ENCODE measurements at regions not wholly inside any gene's neighbourhood (a gene's known extent, or its start where the extent isn't known, plus 50 kb on each side); places are given as distances from the start of the nearest gene placed in this dataset.

DNA sequence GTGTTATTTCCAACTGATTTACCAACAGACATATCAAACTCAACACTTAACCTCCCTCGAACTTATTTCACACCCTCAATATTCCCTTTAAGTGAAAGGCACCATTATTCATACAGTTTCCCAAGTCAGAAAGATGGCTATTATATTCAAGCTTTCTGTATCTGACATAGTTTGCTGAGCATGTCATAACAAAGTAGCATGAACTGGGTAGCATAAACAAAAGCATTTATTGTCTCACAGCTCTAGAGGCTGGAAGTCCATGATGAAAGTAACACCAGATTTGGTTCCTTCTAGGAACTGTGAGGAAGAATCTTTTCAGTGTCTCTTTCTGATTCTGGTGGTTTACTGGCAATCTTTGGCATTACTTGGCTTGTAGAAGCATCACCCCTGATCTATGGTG, 1388.6 kb downstream of the TECRL start:
- DNase-seq, result no peak

GRCh38 chr4:63017300-63017699, 1392.0 kb downstream of the TECRL start:
- DNase-seq, result no peak

- no peak for DNase-seq
Observed at GRCh38 chr4:62970846-62971245, 1438.4 kb downstream of the TECRL start.

DNA sequence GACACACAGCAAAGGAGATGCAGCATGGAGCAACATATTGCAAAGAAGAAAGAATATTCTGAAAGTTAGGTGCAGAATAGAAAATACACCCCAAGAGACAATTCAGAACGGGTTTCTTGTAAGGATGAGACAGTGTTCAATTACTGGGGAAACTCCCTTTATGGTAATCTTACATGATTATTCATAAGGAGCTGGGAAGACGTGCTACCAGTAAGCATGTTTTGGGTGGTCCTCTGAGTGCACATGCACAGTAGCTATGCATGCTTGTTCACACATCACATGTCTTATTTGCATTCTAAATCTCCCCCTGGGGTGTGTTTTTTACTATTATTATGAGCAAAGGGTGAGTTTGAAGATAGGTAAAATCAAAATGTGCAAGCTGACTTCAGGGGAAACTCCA, 1448.8 kb downstream of the TECRL start:
- DNase-seq, result no peak

GRCh38 chr4:62953752-62954151, 1455.5 kb downstream of the TECRL start:
- no peak for DNase-seq

GRCh38 chr4:62952366-62952765, 1456.9 kb downstream of the TECRL start:
- no peak for DNase-seq

- DNase-seq, result no peak
Observed at GRCh38 chr4:62948108-62948507, 1461.1 kb downstream of the TECRL start.

GRCh38 chr4:62940229-62940628, 1469.0 kb downstream of the TECRL start:
- no peak for DNase-seq

DNA sequence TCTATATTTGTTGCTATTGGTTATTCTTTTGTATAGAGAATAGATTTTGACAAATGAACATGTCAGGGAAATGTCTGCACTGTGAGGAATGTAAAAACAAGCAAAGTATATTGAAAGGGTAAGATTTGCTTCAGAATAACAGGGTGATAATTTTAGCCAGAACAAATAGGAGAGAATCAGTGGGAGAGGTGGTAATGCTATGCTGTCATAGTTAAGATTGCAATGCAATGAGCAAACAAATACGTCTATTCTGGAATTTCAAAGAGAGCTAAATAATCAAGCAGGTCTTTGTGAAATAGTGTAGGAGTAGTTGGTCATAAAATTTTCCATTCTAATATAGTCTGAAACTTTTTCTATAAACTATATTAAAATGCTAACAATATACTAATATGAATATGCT, 1478.4 kb downstream of the TECRL start:
- no peak for DNase-seq

DNA sequence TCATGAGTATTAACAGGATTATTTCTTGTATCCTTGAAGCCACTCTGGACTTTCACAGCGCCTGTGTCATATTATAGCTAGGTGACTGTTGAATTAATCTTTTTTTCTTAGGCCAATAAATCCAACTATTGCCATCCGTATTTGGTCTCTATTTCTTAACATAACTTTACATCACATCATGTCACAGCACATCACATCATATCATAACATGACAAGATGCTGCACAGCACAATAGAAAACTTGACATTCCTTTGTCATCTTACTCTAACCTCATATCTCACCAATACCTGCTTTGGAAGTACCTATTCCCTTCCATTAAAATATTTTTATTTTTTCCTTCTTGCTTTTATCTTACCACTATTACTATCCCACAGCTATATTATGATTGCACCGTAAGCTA, 1480.8 kb downstream of the TECRL start:
- no peak for DNase-seq

- DNase-seq, result no peak
Observed at GRCh38 chr4:62927574-62927973, 1481.7 kb downstream of the TECRL start.

DNA sequence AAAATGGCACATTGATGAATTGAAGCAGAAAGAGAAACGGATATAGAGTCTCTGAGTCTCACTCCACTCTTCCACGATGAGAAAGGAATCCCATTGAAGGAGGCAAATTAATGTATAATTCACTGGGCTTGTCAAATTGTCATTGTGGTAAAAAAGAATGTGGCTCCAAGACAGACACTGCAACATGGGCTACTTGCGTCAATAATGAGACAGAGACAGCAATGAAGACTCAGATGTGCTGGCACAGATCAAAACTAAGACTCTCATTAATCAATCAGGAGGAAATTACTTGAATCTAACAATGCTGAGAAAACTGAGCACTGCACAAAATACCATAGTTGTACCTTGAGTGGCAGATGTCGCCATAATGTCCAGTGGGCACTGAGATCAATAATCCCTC, 1485.5 kb downstream of the TECRL start:
- no peak for DNase-seq

GRCh38 chr4:62917649-62918048, 1491.6 kb downstream of the TECRL start:
- DNase-seq, result no peak

GRCh38 chr4:62914758-62915157, 1494.5 kb downstream of the TECRL start:
- no peak for DNase-seq

DNA sequence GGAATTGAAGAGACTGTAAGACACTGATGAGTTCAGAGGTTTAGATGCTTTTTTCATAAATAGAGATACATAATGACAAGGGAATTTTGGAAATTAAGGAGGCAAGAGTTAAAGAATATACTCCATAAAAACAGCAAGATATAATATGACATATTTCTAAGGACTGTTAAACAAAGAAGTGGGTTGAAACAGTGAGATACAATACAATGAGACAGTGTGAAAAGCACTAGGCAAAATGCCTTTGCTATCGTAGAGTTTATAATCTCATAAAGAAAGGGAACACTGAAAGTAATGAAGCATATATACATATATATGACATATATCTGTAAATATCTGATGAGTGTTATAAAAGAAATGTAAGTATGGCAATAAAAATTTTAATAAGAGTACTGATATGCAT, 1496.2 kb downstream of the TECRL start:
- no peak for DNase-seq

GRCh38 chr4:62912531-62912930, 1496.7 kb downstream of the TECRL start:
- no peak for DNase-seq

- no peak for DNase-seq
Observed at GRCh38 chr4:62909238-62909637, 1500.0 kb downstream of the TECRL start.

GRCh38 chr4:62901101-62901500, 1508.1 kb downstream of the TECRL start:
- no peak for DNase-seq

DNA sequence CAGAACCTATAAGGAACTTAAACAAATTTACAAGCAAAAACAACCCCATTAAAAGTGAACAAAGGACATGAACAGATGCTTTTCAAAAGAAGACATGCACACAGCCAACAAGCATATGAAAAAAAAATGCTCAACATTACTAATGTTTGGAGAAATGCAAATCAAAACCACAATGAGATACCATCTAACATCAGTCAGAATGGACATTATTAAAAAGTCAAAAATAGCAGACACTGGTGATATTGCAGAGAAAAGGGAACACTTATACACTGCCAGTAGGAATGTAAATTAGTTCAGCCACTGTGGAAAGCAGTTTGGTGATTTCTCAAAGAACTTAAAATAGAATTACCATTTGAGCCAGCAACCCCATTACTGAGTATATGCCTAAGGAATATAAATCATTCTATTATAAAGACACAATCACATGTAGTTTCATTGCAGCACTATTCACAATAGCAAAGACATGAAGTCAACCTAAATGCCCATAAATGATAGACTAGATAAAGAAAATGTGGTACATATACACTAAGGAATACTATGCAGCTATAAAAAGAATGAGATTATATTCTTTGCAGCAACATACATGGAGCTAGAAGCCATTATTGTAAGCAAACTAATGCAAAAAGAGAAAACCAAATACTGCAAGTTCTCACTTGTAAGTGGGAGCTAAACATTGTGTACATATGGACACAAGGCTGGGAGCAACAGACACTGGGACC, 1509.4 kb downstream of the TECRL start:
- DNase-seq, result no peak

DNA sequence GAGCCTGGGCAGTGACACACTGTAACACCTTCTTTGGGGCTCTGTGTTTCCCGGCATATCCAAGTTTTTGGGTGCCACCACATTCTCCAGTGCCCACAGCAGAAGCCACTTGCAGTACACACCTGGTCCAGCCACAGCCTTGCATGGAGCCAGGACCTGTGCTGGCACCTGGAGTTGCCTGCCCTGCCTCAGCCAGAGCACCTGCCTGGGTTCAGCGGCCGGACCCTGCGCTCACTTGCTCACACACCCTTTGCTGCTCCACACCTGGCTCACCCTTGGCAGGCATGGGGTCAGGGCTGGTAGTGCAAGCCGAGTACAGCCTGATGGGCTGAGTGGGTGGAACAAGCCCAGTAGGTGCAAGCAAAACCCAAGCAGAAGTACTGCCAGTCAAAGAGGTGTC, 1511.1 kb downstream of the TECRL start:
- DNase-seq, result no peak

- no peak for DNase-seq
Observed at GRCh38 chr4:62896721-62897120, 1512.5 kb downstream of the TECRL start.

DNA sequence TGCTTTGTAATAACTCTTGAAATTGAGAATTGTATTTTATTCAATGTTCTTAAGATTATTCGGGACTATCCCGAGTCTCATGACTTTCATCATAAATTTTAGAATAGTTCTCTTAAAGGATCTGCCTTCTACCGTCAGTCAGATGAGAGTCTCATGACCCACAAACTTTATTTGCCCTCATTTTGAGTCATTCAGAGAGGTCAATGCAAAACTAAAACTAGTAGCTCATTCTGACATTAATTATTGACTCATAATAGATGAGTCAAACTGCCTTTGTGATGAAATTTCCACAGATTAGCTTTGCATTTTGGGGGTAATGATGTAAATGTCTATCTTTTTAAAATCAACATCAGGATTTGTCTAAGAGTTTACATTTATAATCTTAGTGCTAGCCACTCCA, 1527.3 kb downstream of the TECRL start:
- no peak for DNase-seq

DNA sequence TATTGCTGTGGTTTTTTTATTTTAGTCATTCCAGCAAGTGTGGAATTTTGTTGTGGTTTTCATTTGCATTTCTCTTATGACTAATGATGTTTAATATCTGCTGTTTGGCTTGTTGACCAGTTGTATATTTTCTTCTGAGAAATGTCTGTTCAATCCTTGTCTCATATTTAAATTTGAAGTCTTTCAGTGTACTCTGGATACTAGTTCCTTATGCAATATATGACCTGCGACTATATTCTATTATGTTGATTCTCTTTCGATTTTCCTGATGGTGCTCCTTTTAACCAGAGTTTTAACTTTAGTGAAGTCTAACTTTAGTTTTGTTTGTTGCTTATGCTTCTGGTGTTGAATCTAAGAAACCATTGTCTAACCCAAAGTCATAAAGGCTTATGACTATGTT, 1528.0 kb downstream of the TECRL start:
- no peak for DNase-seq

- DNase-seq, result no peak
Observed at GRCh38 chr4:62872856-62873255, 1536.4 kb downstream of the TECRL start.

DNA sequence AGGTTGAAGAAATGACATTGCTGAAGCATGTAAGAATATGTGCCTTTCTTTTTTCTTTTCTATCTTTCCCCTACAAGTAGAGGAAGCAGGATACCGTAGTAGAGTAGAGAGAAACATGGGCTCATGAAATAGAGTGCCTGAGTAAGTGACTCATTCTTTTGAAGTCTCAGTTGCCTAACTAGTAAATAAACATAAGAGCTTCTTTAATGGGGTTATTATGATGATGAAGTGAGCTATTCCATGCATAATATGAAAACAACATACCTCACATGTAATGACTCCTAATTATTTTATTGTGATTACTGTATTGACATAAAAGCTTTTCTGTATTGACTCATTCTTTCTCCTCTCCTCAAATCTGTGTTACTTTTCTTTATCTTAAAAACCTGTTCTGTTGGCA, 1538.2 kb downstream of the TECRL start:
- no peak for DNase-seq

All from suppressor macrophage (primary cell).